ENCODE measurements at regions not wholly inside any gene's neighbourhood (a gene's known extent, or its start where the extent isn't known, plus 50 kb on each side); places are given as distances from the start of the nearest gene placed in this dataset.

DNA sequence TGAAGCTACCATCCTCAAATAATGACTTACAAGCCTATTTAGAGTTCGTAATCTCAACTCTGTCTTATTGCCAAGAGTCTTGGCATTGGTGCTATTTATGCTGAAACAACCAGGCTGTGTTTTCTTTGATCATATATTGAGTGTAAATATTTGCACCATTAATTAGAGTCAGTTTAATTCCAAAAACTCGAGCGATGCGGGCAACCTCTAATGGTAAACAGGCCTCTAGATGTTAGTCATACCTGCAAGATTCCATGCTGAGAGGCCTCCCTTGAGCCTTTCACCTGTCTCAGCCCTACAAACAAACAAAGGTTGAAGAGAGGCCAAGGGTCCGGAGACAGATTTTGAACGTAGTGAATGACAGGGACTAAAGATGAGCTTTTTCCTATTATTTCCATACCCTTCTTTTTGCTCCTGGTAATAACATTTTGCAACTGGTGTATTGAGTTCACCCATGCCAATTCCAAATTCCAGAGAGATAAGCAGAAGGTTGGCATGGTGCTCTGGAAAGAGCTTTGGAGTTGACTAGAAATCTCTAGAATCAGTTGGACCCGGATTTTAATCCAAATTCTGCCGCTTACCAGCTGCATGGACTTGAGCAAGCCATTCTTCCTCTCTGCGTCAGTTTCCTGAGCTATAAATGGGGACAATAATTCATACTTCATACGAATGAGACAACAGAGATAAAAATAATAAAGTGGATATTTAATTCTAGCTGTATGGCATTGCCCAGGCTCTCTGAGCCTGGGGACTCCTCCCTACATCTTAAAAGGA, 99.1 kb upstream of the ANO1 start:
- DNase-seq, result no peak

DNA sequence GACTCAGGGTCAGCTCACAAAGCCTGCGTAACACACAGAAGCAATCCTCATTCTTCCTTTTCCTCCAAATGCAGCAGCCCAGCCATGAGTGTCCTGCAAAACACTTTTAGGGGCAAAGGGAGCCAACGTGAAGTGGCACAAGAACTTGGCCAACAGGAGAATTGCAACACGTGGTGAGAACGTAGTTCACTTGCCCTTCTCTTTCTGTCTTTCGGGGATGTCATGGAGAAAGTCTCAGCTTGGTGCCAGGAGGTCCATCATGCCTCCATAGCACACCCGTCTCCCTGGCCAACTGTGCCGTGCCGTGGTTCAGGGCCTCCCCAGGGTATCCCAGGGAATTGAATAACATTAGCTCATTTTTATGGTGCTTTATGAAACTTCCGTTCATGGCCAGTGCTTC, 98.5 kb upstream of the ANO1 start:
- DNase-seq, result no peak

- no peak for DNase-seq
Observed at GRCh38 chr11:69981119-69981784, 96.9 kb upstream of the ANO1 start.

DNA sequence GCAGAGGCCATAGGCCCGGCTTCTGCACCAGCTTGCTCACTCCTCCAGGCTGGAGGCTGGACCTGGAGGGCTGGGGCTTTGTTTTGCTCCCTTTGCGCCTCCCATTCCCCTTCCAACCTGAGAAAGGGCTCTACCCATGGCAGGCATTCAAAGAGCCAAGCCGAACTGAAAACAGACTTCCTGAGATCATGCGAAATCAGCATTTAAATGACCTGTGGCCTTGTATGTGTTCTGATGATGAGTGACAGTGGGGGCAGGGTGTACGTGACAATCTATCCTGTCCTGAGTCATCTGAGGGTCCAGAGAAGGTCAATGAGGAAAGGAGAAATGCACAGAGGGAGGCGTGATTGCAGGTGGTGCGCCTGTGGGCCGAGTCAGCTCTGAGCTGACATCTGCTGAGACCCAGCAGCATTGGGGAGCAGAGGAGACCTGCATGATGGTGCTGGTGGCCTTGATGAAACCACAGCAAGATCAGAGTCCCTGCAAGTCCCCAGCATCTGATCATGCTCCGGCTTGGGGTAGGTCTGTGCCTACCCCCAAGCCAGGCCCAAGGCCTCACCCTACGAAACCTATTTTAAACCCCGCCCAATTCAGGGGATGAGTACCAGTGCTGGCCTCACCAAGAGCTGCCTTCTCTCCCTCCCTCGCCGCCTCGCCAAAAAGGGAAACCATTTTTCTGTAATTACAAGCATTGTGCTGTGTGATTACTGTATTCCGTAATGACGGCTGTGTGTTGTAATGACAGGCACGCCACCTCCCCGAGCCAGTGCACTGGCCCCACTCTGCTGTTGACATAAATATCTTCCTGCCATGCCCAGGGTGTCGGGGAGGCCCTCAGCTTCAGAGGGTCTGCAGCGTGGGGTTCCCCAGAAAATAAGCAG, 95.2 kb upstream of the ANO1 start:
- no peak for DNase-seq

- no peak for DNase-seq
Observed at GRCh38 chr11:69983571-69983877, 94.6 kb upstream of the ANO1 start.

DNA sequence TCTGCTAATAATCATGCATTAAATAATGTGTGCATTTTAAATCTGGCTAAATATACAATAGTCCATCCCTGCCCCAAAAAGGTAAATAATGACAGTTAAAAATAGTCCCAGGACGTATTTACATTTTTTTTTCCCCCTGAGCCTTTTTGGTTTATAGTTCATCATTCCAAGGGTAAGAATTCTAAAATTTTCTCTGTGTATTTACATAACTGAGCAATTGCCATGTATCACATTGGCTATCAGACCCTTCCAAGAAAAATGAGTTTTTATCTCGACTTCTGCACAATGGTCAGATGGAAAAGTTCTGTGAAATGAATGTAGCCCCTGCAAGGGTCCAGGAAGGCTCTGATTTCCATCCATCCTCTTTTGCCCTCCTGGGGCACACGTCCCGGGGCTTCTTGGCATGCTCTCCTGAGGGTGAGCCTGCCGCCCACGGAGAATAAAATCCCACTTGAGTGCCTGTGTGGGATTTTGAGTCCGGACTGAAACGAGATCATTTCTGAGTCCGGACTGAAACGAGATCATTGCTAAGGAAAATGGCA, 94.1 kb upstream of the ANO1 start:
- DNase-seq, result no peak

- no peak for DNase-seq
Observed at GRCh38 chr11:69984457-69985261, 93.5 kb upstream of the ANO1 start.

DNA sequence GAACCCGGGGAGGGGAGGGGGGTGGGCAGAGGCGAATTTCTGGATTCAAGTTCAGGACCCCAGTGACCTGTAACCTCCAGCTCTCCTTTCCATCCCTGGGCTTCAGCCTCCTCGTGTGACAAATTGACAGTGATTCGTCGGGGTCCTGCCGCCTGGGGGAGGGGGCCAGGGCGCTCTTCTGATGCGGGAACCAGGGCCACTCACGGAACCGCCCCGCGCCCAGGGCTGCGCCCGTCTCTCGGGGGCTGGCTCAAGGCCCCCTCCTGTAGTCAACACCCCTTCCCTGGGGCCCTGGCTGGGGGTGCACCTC, 92.8 kb upstream of the ANO1 start:
- DNase-seq, result no peak

DNA sequence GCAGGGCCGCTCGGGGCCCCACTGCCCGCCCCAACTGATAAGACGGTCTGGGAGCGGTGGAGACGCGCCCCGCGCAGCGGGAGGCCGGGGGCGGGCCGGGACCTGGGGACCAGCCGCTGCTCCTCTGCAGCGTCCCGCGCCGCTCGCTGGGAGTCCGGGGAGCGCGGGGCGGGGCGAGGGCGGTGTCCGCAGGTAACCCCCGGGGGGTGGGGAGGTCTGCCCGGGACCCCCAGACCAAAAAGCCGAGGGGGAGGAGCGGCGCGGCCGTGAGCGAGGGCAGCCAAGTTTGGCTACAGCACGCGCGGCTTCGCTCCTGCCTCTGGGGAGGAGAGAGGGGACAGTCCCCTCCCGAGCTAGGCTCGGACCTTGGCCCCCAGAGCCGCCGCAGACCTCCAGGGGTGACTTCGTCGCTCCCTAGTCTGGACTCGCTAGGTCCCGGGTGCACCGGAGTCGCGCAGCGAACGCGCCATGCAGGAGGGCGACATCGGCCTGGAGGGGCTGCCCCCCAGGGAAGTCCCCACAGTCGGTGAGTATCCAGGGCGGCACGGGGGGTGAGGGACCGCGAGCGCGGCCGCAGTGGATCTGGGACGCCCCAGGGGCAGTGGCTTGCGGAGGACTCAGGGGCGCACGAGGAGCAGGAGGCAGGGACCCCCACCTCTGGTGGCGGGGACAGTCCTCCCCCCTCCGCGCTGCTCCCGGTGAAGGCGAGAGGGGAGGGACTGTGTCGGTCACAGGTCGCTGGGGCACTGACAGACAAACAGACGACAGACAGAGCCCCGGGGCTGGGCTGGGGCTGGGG, 92.3 kb upstream of the ANO1 start:
- DNase-seq, result no peak

DNA sequence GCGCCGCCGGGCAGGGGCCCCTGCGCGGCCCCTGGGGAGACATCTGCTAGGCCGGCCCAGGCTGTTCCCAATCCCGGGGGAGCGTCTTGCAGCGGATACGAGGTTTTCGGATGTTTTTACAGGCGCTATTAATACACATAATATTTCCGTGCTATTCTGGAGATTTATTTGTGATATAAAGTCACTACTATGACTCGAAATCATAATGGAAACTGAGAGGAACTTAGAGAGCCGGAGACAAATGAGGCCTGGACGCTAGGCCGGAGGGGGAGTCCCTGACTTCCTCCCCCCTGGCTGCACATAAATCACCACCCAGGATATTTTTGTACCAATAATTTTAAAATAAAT, 91.7 kb upstream of the ANO1 start:
- no peak for DNase-seq

GRCh38 chr11:69986830-69987229, 91.3 kb upstream of the ANO1 start:
- DNase-seq, result no peak

DNA sequence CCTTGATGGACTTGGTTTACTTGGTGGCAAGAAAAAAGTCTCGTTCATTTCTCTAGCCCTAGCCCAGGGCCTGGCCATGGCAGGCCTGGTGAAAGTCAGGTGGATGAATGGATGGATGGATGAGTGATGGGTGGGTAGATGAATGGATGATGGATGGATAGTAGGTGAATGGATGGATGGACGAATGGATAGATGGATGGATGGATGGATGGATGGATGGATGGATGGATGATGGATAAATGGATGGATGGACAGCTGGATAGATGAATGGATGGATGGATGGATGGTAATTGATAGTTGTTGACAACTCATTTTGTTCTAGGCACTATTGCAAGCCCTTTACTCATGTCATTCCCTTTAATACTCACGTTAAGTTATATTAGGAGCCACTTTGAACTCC, 86.1 kb upstream of the ANO1 start:
- no peak for DNase-seq

DNA sequence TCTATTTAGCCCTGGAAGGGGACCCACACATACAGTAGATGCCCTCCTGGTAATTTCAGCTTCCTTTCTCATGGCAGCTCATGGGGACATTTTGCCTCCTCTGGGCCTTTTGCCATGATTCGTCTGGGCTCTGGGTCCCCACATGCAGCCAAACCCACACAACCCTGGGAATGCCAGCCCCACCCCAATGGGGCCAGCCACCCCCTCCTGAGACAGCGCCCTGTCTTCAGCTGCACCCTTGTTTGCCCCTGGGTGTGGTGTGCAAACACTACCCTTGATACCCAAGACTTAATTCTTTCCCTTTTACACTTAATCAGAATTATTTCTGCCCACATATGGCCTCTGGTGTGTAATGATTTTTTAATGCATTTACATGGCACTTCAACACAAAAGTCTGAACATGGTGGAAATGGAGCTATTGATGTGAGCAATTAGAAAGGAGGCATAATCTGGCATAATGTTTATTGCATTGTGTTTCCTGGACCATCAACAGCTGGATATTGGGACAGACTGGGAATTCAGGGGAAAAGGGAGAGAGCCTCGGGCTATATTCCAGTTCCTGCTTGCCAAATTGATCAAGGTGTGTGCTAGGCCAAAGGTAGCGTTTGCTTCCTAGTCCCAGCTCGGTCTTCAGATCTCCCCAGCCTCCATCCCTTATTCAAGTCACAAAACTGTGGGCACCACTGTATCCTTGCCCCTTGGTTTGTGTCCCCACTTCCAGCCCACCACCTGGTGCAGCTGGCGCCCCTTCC, 85.0 kb upstream of the ANO1 start:
- DNase-seq, result no peak

GRCh38 chr11:69994810-69995209, 83.3 kb upstream of the ANO1 start:
- no peak for DNase-seq

- no peak for DNase-seq
Observed at GRCh38 chr11:69995697-69996096, 82.4 kb upstream of the ANO1 start.

- no peak for DNase-seq
Observed at GRCh38 chr11:69996451-69996850, 81.7 kb upstream of the ANO1 start.

GRCh38 chr11:69997352-69997751, 80.8 kb upstream of the ANO1 start:
- no peak for DNase-seq

DNA sequence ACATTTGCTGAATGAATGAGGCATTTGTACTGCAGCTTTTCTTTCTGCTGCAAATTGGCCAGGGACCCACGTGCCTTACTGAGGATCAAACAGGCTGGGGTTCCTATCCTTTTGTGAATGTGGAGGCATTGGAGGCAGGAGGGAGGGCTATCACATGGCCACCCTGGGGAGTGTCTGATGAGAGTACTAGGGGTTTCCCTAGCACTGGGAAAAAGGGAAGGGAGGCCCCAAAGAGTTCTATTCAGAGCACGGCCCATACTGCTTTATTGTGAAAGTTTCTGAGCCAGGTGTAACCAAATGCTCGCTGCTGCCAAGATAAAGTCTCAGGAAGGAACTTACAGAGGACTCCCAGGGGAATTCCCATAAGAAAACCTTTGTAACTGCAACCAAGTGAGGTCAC, 78.4 kb upstream of the ANO1 start:
- DNase-seq, result no peak

GRCh38 chr11:70000228-70000627, 77.9 kb upstream of the ANO1 start:
- no peak for DNase-seq

DNA sequence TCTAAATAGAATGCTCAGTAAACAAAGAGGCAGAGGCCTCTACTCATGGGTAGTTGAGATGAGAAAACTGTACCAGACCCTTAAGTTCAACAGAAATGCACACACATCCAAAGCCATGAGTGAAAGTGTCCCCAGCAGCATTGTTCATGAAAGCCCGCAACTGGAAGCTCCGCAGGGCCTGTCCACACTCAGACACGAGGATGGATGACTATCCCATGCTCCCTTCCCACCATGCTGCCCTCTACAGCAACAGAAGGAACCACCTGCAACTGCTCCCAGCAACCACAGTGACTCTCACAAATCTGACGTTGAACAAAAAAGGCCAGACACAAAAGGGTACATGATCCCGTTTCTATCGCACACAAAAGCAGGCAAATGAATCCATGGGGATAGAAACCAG, 76.9 kb upstream of the ANO1 start:
- no peak for DNase-seq

DNA sequence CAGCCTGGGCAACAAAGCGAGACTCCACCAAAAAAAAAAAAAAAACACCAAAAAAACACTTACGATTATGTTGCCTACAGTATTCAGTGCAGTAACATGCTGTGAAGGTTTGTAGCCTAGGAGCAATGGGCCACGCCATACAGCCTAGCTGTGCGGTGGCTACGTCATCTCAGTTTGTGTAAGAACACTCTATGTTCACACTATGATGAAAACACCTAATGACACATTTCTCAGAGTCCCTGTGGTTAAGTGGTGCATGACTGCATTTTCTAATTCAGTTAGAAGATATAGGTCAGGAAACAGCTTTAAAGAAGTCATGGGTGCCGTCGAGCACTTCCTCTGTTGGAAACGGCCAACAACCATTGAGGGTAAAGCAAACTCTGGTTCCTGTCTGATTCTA, 75.7 kb upstream of the ANO1 start:
- peak; percentile 40 for DNase-seq
